Astrocyte of the hippocampus (primary cell): ENCODE measurements at regions not wholly inside any gene's neighbourhood (a gene's known extent, or its start where the extent isn't known, plus 50 kb on each side); places are given as distances from the start of the nearest gene placed in this dataset.
"Not testable (repeated sequence)": the region's sequence is repeated elsewhere in the genome, so short reads cannot be mapped to it uniquely, and the experiment has no call there.

ENCODE experiments used
- DNase-seq: peaks from one replicate; pipeline ENCODE4 v3.0.0; 2011; ENCODE audit warnings: low read depth, low spot score

DNA sequence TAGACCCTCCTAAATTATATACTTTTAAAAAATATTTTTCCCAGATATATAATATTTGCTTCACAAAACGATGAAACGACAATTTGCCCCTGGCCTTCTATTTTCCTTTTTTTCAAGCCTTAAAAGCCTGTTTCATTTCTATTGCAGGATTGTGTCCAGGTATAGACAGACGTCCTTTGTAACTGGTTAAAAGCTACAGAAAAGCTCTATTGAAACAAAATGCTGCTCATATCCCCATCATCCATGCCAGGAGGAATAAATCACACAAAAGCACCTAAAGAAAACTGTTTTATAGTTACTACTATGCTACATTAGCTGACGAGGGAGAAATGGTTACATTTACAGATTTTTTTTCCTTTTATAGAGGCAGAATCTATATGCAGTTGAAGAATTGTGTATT, 765.1 kb downstream of the DIAPH3 start:
- DNase-seq, result no peak

DNA sequence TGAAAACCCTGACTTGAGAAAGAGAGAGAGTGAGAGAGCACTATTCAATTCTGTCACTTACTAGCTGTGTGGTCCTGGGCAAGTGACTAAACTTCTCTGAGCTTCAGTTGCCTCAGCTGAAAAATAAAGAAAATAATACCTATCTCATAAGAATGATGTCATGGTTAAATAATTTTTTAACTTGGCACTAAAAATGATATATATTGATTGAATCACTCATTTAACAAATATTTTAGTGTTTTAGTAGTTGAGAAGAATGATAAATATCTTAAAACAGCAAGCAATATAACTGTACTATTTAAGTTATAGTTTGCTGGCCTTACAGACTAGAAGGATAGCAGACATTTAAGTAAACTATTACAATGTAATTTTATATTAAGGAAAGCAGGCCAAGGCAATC, 764.2 kb downstream of the DIAPH3 start:
- no peak for DNase-seq

DNA sequence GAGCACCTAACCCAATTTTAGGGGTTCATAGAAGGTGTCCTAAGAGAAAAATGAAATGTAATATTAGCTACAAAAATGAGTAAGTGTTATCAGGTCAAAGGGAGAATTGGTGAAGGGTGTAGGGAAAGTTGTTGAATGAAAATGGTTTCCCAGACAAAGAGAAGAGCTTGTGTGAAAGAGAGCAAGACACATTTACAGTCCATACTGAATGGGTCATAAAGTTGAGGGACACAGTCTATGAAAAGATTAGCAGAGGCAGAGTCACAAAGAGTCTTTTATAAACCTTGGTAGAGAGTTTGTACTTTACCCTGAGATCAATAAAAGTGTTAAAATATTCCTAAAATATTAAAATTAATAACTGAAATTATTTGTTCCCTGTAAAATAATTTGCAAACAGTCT, 759.4 kb downstream of the DIAPH3 start:
- no peak for DNase-seq

DNA sequence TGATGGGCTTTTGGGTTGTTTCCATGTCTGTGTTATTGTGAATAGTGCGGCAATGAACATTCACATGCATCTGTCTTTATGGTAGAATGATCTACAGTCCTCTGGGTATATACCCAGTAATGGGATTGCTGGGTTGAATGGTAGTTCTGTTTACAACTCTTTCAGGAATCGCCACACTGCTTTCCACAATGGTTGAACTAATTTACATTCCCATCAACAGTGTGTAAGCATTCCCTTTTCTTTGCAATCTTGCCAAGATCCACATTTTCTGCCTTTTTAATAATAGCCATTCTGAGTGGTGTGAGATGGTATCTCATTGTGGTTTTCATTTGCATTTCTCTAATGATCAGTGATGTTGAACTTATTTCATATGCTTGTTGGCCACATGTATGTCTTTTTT, 756.5 kb downstream of the DIAPH3 start:
- DNase-seq, result peak; percentile 83

DNA sequence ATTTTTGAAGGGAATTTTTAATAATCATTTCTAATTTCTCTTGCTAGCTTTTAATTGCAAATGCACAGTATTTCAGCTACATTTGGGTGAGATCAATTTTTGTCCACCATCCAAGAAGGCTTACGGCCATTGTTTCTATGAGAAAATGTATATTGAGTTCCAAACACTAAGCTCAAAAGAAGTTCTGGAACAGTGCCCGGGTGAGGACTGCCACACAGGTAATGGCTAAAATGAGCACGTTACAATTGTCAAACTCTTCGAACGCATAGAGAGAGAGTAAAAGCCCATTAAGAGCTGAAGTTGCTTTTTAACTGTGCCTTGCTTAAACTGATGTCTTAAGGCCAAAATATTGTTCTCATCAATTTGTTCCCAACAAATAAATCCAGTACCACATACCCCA, 755.0 kb downstream of the DIAPH3 start:
- DNase-seq, result no peak

DNA sequence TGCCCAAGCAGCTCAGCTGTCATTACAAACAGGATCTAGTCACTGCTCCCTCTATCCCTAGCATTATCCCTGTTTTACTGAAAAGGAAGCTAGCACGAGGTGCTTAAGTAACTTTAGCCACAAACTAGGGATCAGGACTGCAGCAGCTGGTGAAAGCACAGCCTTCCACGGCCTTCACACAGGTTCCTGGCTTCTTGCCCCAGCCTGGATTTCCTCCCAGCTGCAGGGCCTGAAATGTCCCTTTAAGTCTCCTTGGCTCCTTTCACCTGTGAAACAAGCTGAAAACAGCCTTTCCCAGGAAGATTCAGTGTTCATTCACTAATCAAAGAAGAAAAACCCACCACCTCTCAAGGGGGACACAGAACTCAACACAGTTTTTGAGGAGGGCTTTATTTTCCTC, 754.5 kb downstream of the DIAPH3 start:
- peak; percentile 83 for DNase-seq

DNA sequence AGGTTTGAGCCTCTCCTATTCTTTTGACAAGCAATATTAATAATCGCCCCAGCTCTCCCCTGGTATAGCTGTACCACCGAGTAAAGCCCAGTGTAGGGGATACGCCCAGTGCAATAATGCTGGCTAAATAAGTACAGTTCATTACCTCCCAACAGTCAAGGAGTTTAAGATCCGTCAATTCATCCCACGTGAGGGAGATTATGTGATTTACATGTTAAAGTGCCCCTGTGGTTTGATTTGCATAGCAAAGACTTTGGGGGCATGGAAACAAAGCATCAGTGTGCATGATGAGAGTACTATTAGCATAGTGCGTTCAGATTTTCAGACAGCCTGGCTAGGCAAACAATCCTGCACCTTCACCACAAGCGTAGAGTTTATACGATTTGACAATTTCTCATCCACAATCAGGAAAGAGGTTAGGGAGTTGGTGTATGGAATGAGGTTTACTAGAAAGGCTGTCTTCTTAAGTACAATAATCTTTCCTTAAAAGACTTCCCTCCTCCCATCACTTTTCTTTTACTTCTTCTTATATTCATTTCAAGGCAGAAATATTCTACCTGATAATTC, 754.0 kb downstream of the DIAPH3 start:
- peak; percentile 77 for DNase-seq

DNA sequence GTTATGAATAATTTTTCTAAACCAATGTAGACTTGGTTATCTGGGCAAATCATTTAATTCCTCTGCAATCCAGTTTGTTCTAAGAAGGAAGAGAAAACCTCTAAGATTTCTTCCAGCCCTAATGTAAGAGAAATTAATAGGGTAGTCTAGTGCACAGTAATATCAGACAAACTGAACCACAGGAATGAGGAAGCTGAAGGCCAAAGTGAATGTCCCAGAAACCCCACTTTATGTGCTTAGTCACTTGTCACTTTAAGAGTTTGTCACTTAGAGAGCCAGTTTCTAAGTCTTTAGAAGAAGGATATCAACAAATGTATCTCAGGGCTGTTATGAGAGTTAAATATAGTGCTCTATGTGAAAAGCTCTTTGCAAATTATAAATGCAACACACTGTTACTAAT, 750.6 kb downstream of the DIAPH3 start:
- DNase-seq, result peak; percentile 38

DNA sequence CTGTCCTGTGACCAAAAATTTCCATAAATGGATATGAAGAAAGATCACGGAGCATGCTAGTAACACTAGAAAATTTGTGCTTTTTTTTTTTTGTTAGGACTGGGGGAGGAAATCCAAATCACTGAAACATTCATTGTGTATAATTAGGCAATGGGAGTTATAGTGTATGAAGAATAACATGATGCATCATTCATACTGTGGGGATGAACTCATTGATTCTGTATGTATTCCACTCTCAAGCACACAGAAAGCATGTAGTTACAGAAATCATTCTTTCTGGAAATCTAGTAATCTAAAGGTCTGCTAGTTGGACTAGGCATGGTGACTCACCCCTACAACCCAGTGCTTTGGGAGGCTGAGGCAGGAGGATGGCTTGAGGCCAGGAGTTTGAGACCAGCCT, 749.7 kb downstream of the DIAPH3 start:
- no peak for DNase-seq

DNA sequence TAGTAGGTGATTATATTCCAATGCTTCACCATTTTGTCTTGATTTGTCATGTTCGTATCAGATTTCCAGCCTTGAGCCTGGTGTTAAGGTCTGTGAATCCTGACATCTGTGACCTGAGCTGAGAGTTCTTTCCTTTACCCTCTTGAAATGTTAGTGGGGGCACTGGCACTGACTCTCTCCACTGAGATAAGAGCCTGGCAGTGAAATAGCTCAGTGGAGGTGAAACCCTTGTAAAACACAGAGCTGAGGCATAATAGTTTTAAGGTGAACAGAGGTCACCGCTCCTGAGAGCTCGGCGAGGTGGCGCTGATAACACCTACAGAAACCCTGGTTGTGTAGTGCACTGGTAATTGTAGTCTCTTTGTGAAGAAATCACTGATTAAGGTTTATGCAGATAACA, 748.2 kb downstream of the DIAPH3 start:
- no peak for DNase-seq

DNA sequence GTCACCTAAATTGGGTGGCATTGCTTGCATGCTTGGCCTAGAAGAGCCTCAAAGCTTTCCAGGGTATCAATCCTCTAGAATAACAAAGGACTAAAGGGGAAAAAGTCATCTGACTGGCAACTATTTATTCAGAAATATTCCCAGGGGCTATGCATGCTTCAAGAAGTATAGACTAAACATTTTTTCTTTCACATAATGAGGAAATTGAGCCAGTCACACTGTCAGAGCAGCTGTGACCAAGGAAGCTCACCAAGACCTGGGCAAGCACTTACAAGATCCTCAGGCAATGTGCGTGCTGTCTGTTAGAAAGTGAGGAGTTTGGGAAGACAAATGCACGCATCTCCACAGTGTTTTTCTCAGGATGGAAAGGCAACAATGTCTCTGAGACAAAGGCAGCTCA, 747.2 kb downstream of the DIAPH3 start:
- no peak for DNase-seq

DNA sequence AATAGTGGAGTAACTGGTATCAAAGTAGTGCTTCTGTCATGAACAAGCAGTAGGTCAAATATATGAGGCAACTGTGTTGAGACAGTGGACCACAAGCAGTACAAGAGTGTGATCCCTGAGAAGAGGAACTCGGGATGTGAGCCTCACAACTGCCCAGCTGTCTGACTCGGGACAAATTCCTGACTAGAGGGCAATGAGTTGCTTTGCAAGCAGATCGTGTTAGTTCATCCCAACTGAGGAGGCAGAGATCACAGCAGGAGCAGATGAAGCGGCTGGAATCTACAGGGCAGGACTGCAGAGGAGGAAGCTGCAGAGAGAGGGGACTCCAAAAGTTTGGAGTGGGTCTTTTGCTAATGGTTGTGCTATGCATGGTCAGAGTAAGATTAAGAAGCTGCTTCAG, 741.1 kb downstream of the DIAPH3 start:
- no peak for DNase-seq

DNA sequence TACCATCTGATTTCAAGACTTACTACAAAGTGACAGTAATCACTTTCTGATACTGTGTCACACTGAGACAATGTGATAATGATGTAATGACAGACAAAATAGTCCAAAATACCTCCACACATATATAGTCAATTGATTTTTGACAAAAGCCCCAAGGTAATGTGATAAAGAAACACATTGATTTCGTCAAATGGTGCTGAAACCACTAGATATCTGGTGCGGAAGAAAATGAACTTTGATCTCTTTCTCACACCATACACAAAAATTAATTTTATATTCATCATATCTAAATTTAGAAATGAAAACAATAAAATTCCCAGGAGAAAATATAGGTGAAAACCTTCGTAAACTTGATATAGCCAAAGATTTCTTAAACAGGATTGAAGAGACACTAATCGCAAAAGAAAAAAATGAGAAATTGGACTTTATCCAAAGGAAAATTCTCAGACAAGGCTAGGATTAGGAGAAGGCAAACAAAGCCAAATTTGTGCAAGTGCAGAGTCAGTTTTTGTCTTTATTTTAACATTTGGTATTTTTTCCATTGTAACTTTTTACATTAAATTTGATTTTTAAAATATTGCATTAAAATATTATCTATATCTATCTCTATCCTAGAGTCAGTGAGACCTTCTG, 739.9 kb downstream of the DIAPH3 start:
- no peak for DNase-seq

DNA sequence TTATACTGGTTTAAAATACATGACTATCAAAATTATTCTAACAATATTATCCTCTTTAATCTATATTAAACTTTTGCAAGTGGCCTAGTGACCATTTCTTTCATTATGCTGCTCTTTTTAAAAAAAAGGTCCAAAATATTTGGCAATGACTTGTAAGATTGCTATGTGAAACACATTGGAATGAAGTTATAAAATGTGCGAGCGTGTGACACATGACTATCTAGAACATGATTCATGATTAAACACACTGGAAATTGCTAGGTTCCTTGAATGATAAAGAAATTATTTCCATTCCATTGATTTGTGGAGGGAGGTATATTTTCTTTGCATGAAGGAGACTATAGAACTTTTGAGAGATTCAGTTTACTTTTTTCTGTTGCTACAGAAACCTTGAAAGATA, 739.1 kb downstream of the DIAPH3 start:
- peak; percentile 19 for DNase-seq

DNA sequence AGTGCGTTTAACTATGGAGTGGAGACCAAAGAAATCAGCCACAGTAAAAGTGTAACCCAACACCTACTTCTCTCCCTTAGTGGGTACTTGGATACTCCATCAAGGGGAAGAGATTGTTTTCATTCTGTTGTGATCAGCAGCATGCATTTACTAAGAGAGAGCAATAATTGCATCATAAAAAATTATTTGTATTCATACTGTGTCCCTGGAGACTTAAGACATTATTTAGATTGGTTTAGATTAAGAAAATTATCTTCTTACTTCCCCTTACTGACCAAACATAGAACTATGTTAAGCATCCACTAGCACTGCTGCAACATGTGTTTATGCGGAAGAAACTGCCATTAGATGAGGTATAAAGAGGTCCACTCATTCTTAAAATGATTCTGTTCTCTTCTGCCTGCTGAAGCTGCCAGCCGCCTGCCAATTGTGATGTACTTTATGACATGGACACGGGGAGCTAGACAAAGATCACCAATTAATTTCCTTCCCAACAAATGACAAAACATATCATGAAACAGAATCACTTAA, 738.5 kb downstream of the DIAPH3 start:
- peak; percentile 64 for DNase-seq

DNA sequence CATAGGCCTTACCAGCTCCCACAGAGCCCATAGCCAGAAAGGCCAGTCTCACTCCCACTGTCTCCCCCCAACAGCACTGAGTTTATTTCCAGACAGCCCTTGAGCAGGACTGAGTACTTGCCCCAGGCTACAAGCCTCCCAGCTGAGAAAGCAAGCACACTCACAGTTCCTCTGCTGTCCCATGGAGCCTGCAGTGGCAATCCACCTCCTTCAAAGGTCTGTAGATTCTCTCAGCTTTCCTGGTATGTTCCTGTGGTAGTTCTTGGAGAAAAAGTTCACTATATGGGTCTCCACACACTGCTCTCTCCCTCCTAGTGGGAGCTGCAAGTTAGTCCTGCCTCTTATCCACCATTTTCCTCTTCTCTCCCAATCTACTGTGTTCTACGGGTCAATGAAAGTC, 728.7 kb downstream of the DIAPH3 start:
- DNase-seq, result no peak

DNA sequence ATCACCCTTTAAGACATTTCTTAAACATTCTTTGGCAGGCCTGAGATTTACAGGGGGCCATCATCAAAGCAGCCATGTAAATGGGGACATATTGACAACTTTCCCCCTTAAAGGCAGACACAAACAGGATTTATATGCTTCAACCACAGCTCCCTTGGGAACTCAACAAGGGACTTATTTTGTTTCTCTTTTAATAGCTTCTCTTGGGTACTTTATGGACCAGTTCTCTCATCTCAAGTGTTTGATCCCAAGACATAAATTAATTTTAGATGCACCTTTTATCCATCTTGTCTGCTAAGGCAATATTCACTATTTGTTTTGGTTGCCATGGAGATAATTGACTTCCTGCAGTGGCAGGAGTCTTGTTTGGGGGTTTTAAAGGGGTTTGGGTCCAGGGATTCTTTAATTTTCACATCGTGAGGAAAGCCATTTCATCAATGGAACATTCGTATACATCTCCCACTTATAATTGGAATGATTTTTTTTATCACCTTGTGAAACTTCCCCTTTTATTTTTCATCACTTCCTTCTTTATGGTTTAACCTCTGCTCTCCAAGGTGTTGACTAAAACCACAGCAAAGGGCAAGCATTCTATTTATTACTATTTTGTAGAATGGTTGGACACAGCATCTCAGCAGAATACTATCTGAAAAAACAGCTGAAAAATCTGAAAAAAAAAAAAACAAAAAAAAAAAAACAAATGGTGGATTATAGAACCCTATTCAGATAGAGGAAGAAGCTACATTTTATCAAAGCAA, 726.0 kb downstream of the DIAPH3 start:
- no peak for DNase-seq

DNA sequence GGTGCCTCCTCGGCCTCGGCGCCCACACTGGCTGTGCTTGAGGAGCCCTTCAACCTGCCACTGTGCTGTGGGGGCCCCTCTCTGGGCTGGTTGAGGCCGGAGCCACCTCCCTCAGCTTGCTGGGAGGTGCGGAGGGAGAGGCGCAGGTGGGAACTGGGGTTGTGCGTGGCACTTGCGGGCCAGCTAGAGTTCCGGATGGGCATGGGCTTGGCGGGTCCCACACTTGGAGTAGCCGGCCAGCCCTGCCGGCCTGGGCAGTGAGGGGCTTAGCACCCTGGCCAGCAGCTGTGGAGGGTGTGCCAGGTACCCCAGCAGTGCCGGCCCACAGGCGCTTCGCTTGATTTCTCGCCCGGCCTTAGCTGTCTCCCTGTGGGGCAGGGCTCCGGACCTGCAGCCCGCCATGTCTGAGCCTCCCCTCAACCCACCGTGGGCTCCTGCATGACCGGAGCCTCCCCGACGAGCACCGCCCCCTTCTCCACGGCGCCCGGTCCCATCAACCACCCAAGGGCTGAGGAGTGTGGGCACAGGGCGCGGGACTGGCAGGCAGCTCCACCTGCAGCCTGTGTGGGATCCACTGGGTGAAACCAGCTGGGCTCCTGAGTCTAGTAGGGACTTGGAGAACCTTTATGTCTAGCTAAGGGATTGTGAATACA, 723.8 kb downstream of the DIAPH3 start:
- DNase-seq, result no peak

DNA sequence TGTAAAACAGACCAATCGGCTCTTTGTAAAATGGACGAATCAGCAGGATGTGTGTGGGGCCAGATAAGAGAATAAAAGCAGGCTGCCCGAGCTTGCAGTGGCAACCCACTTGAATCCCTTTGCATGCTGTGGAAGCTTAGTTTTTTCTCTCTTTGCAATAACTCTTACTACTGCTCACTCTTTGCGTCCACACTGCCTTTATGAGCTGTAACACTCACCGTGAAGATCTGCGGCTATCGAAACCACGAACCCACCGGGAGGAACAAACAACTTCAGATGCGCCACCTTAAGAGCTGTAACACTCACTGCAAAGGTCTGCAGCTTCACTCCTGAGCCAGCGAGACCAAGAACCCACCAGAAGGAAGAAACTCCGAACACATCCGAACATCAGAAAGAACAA, 722.7 kb downstream of the DIAPH3 start:
- DNase-seq, result not testable (repeated sequence)

DNA sequence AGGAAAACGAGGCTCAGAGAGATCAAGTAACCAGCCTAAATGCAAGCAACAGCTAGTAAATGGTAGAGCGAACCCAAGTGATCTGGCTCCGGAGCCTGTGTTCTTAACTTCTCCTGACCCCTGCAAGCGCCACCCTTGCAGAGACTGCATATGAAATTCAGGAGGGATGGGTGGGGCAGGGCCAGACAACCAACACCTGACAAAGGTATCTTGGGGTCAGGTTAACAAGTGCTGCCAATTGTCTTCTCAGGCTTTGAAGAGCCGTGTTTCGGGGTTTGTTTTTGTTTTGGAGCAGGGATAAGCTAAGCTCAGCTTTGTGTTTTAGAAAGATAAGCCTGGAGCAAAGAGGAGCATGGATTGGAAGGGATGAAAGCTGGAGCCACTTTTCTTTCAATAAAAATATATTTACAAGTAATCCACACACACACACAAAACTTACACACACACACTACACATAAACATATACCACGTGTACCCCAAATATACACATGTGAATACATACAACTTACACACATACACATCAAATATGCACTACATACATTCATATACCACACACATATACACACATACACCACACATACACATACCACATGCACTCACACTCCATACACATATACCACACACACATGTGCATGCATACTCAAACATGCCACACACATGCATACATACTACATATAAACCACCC, 722.0 kb downstream of the DIAPH3 start:
- no peak for DNase-seq

DNA sequence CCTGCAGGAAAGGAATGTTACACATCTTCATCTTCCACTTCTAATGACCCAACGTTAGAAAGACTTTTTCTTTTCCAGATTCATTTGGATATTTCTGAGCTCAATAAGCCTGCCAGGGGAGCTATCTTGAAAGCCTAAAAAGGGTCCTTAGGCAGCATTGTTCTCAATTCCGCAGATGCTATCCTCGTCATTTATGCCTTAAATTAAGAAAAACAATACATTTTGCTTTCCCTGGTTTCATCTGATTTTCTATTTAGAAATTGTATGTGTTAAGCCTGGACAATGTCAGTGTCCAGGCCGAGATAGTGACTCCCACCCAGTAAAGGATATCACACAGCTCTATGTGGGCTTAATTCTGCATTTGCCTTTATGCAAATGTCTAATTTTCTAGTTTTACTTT, 721.3 kb downstream of the DIAPH3 start:
- no peak for DNase-seq

DNA sequence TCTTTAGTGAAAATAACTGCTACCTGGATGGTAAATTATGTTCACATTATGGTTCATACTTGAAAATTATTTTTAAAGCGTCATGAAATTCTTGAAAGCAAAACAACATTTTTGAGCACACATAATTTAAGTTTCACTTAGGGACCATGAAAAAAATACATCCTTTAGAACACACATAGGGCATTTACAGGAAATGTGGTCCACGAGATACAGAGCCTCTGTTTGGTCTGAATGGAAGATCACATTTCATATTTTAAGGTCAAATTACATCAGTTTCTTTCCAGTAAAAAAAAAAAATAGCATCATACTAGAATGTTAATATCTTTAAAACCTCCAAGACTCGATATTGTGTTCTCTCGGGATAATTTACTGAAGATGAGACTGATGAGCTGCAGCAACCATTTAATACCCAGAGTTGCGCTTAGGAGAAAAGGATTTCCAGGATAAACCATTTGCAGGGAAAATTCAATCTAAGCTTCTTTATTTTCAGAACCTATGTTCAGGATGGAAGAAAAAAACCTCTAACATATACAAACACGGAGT, 720.7 kb downstream of the DIAPH3 start:
- DNase-seq, result no peak
